IPS DF 4.7 (cell line): ENCODE measurements at regions not wholly inside any gene's neighbourhood (a gene's known extent, or its start where the extent isn't known, plus 50 kb on each side); places are given as distances from the start of the nearest gene placed in this dataset.
"Not testable (repeated sequence)": the region's sequence is repeated elsewhere in the genome, so short reads cannot be mapped to it uniquely, and the experiment has no call there.

Experiments used
- DNase-seq: peaks from one replicate; pipeline ENCODE4 v3.0.0-alpha.2; 2013; ENCODE audit warnings: low spot score; ENCODE audit errors: extremely low read depth

DNA sequence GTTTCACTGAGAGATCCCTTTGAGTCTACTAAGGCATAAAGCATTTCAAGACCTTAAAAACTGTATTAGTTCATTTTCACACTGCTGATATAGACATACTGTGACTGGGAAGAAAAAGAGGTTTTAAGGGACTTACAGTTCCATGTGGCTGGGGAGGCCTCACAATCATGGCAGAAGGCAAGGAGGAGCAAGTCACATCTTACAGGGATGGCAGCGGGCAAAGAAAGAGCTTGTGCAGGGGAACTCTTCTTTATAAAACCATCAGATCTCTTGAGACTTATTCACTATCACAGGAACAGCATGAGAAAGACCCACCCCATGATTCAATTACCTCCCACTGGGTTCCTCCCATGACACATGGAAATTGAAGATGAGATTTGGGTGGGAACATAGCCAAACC, 628.4 kb upstream of the GJE1 start:
- not testable (repeated sequence) for DNase-seq

DNA sequence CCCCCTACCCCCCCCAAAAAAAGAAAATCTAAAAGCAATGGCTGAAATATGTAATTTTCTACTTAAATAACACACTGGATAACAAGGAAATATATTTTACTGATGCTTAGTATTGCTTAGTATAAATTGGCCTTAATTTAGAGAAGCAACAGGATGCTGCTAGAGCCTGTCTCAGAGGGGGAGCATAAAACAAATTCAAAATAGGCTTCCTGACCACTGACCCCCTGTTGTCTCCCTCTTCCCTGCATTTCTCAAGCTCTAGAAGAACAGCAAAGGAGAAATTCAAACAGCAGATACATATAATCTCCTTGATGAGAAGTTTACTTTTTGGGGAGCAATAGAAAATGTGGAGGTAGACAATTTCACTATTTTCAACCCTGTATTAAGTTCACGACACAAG, 631.1 kb upstream of the GJE1 start:
- no peak for DNase-seq

DNA sequence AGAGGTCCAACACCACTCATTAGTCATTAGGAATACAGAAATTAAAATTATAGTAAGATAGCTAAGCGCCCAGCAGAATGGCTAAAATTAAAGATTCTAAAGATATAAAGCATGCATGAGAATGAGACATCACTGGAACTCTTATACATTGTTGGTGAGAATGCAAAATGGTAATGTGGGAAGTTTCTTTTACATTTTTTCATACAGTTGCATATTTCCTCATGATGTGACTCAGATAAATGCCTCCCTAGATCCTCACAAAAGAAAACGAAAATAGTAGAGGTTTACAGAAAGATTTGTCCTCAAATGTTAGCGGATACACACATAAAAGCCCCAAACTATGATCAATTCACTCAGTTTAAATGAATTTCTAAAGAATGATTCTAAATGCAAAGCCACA, 633.7 kb upstream of the GJE1 start:
- DNase-seq, result no peak

DNA sequence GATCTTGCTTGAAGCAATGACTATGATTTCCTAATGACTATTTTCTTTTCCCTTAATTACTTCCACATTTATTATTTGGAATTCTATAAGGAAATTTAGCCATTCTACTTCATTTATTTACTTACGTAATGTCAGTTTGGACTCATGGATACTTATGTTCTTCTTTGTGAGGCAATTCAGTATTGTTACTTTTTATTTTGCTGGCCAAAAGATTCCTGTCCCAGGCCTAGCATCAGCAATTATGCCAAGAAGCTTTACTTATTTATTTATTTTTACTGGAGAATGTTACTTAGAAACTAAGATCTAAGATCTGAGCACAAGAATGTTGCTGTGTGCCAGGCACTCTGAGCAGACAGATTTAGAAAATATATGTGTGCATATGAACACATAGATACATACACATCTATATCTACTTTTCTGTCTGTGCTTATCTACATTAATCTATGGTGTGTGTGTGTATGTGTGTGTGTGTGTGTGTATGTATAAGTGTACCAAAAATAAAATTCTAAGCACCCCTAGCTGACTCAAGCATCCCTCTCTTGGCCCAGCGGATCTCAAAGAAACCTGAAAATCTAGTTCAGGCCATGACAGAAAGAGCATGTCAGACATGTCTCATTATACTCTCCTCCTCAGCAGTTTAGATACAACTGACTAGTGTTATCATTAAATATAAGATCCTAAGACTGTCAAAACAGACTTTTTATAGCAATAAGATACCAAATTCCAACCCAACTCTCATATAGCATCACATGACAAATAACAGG, 640.0 kb upstream of the GJE1 start:
- DNase-seq, result no peak

DNA sequence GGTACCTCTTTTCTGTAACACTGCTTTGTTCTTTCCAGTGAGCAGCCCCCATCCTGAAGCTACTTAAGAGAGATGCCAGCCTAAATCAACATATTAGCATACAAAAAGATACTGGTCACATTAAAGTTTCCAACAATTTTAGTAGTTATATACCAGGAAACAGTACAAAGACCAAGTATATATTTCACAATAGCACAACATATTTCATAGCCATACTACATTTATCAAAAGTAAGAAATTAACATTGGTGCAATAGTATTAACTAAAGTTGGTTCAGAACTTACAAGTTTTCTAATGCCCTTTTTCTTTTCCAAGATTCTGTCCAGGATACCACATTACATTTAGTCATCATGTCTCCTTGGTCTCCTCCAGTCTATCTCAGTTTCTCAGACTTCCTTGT, 641.0 kb upstream of the GJE1 start:
- DNase-seq, result no peak

DNA sequence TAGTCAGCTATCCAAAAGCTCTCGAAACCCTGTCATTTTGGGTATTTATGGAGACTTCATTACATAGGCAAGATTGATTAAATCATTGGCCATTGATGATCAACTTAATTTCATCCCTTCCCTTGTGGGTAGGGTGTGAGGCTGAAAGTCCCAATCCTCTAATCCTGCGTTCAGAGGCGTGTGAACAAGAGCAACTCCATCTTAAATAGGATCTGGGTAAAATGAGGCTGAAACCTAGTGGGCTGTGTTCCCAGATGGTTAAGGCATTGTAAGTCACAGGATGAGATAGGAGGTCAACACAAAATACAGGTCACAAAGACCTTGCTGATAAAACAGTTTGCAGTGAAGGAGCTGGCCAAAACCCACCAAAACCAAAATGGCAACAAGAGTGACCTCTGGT, 641.7 kb upstream of the GJE1 start:
- no peak for DNase-seq

DNA sequence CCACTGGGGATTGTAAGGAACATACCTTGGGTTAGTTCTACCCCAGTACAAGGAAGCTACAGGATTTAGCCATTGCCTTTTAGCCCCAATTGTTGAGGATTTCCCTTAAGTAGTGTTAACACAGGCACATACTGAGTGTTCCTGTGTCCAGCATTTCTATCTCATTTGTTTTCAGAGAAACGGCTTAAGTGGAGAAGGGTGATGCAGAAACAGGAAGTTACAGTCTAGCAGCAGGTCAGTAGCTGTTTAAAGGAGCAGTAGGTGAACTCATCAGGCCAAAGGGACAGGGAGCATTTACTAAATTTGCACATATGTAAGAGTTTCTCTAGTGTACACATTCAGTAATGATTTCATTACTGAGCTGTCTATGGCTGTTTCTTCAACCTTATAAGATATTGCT, 644.2 kb upstream of the GJE1 start:
- no peak for DNase-seq

DNA sequence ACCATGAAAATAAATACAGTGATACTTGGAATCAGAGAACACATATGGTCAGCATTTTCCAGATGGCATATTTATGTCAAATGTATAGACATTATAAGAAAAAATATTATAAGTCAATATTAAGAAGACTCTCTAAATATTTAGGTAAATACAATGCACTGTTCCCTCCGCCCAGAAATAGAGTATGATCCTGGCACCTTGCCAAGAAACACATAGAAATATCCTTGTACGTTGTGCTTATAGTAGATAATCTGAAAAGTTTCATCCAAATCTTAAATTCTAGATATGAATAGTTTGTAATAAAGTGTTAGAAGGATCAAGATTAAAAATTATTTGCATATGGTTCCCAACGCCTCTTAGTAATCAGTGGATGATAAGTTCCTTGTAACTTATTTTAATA, 645.8 kb upstream of the GJE1 start:
- no peak for DNase-seq

DNA sequence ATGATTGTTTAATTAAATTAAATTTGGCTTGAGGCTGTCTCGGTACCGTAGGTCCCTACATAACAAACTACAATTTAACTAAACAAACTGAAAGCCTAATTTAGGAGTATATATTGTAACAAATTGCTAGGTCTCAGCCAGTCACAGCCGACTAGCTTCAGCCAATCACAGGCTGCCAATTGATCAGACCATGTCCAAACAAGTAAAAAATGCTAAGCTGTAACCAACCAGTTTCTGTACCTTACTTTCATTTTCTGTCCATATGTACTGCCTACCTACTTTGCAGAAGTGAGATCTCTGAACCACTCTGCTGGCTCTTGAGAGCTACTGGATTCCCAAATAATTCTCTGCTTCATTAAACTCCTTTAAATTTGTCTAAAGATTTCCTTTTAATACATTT, 648.0 kb upstream of the GJE1 start:
- no peak for DNase-seq

DNA sequence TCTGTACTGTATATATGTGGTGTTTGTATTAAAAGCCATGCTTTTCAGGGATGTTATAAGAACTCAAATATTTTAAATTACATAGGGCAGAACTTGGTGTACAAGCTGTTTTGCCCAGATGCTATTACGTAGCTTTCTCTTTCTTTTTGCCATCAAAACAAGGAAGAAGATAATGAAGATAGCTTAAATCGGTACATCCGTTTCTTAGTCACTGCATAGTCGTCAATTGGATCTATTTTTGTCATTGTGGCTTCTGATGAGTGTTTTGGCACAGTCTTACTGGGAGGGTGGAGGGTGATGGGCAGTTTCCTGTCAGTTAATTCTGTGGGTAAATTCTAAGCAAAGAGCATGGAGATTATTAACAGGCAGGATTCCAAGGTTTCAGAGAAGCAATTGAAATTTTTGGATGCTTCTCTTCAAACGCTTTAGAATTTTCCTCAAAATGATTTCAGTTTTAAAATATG, 649.1 kb upstream of the GJE1 start:
- no peak for DNase-seq

DNA sequence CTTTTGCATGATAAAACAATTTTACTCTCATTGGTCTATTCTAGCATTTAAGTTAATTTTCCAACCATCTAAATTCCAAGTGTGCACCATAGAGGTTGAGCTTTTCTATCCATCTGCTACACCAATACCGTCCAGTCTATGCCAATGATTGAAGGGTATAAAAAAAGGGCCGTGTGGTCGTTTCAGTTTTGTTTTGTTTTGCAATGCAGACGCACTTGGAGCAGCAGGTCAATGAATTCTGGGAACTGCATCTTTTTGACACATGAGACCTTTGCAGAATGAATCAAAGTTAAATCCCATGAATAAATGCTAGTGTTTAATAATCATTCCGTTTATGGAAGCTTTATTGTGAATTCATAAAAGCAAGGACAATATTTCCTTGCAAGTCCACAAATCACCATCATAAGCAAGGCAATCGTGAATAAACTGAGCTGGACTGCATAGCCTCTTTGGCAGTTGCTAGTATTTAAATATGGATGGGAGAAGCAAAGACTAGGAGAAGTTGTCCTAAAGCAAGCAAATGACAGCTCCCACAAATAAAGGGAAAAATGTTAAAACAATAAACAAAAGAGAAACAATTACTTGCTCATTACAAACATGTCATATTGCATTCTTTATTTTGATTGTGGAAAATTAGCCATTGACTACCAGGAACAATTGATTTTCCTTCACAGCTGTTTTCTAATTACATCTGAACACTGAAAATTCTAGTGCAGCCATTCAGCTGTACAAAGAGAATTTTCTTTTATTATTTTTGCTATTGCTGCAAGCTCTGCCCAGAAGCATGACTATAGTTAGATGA, 649.7 kb upstream of the GJE1 start:
- DNase-seq, result no peak

DNA sequence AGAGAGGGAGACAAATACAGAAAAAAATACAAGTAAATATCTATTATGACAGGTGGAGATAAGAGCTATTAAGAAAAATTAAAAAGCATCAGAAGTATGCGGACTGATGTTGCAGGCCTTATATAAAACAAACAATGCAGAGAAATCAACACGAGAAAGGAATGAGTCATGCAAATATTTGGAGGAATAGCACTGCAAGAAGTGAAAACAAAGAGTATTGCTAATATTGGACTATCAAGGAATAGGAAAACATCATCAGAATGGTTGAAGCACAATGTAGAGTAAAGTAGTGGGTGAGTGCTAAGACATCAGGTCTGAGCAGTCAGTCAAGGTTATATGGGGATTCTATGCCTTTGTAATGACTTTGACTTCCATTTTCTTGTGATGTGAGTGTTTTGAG, 657.5 kb upstream of the GJE1 start:
- DNase-seq, result no peak

DNA sequence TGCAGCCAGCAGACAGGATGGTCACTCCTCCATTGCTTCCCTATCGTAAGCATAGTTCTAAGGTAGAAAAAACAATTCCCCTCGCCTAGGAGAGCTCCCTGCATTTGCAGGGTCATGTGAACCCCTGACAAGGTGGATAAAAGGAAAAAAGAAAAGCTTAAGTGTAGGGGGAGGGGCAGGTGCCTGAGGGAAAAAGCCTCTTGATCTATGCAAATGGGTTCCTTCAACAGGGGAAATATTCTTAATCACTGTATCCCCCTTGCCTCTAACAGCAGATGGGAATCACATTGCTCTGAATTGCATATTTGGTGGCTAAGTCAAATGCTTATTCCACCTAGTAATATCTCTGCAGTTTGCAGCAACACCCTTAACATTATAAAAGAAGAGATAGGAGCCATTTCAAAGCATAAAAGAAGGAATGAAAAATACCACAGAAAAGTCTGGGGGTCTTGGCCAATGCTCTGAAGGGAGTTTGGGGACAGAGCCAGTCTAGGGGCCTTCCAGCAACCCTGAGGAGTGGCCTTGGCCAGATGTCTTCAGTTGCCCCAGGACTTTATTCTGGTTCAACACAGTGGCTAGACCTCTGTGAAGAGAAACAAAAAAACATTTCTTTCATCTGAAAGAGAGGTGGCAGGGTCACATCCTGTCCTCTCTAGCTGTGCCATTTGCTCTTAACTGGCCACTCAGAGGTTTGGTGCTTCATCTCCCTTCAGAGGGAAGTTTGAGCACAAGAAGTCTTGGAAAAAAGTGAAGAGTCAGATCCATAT, 660.4 kb upstream of the GJE1 start:
- DNase-seq, result no peak

DNA sequence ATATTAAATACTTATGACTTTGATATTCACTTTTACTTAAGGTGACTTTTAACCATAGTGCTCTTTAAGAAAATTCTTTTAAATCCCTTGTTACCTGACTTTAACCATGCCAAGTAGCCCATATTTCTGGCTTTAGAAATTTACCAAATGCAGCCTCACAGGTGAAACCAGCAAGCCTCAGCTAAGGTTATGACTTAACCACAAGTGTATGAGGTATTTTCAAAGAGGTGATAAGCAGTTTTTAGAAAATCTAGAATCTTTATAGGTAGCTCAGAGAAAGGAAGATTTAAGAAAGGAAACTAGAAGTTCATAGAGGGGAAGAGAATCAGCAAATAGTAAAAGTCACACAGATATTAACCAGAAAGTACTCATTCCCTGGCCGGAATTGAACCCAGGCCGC, 661.9 kb upstream of the GJE1 start:
- no peak for DNase-seq

DNA sequence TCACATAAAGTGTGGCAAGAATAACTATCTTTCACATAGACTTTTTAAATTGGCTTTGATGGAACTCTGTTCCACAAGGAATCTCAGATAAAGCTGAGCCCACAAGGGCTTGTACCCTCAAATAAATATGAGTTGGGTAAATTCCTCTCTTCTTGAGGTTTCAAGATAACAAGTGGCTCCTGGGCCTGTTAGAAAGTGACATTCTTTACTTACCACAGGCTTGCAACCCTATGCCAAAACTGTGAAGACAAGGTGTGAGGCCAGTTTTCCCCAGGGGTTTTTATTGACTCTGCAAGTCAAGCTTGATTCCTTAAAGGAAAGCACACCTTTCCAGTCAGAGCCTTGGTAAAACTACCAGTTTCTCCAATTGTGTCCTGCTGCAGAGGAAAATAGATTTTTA, 664.8 kb upstream of the GJE1 start:
- DNase-seq, result no peak

DNA sequence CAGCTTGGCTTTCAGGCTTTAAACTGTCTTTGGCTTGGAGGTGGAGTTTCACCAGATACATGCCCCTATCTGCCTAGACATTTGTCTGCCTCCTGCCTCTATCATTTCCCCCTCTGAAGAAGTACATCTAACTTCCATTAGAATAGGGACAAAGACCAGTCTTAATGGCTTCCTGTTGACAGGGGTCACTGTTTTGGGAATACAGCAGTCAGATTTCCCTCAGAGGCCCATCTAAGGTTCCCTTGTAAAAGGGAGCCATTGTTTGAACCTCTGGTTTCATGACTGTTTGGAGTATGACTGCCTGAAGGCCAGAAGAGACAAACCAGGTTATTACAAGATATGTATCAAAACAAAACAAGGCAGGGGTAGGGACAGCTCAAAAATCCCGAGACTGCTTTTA, 665.7 kb upstream of the GJE1 start:
- DNase-seq, result no peak

DNA sequence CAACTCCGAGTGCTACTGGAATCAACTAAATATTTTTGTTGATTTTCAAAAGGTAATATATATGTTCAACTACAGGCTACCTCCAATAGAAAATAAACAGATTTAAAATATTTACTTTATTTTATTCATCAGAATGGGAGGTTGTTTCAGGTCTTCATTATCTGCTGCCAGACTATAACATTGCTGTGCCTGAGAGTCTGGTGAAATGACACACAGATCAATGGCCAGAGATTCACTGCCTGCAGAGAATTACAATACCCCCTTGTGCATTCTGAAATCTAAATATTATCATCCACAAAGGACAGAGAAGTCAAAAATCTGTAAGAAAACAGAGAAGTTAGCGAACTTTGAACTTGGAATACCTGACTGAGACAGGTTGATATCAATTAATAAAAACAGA, 667.8 kb upstream of the GJE1 start:
- DNase-seq, result no peak

DNA sequence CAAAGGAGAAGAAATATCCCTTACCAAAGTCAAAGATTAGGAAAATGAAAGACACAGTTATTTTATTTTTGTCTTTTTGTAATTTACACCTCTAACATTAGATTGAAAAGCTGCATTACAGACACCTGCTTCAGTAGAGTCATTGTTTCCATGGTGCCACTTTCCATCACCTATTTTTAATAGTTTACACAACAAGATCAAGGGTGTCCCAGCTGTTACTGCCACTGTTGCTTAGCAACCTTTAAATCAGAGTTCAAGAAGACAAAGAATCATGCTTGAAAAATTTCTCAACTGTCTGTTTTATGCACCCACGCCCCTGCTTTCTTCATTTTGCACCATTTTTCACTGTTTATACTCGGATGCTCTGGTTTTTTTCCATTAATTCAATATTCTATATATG, 668.2 kb upstream of the GJE1 start:
- DNase-seq, result no peak

DNA sequence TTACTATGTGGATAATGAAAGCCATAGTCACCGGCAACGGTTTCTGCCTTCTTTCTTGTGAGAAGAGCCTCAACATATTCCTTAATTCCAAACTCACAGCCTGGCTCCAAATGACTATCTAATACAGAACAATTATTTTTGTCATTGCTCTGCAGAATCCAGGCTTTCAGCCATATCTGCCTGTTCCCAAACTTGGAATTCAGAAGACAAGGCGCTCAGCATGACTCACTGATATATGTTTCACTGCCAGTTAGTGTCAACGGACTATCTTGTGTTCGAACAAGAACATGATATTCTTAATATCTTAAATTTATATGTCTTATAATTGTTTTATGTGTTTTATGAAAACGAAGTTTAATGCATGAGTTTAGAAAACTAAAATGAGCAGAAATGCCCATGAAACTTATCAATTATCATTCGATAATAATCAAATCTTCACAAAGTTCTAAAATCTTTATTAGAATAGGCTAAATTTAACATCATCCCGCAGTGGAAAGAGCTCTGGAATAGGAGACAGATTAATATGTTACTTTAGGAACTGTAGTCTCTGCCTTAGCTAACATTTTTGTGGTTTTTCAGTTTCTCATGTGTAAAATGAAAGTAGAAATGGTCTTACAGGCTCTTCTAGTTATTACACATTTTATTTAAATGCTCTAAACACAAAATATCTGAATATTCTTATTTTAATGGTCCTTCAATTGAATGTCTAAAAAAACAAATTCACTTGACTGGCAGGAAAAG, 669.3 kb upstream of the GJE1 start:
- no peak for DNase-seq

DNA sequence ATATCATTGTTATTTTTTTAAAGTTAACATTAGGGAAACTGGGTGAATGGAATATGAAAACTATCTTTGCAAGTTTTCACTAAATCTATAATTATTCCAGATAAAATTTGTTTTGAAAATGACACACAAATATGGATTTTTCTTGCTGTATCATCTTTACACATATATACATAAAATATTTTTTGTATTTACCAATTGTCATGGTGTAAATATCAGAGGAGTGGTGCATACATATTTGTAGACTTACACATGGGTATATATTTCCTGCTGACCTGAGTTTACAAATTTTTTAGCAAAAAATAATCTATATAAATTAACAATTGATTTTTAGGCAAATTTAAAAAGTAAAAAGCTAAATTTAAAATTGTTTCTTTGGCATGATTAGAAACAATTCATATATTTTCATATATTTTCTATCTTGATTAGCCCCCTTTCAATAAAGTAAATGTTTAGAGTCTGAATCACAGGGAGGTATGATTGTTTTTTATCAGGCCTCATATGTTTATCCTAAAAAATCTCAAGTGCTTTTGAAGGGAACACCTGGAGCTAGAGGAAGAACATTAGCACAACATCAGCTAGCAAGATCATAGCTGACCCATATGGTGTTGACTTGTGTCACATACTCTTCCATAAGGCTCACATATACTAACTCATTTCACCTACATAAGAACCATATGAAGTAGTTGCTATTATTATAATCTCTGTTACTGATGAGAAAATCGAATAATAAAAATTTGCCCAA, 671.8 kb upstream of the GJE1 start:
- no peak for DNase-seq

DNA sequence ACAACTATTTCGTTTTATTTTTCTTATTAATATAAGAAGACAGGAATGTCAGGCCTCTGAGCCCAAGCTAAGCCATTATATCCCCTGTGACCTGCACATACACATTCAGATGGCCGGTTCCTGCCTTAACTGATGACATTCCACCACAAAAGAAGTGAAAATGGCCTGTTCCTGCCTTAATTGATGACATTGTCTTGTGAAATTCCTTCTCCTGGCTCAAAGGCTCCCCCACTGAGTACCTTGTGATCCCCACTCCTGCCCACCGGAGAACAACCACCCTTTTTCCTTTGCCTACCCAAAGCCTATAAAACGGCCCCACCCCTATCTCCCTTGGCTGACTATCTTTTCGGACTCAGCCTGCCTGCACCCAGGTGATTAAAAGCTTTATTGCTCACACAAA, 672.5 kb upstream of the GJE1 start:
- DNase-seq, result not testable (repeated sequence)
